Chondrocyte (in vitro differentiated cells): ENCODE measurements at regions not wholly inside any gene's neighbourhood (a gene's known extent, or its start where the extent isn't known, plus 50 kb on each side); places are given as distances from the start of the nearest gene placed in this dataset.

Source experiments
- DNase-seq: peaks from one replicate; pipeline ENCODE4 v3.0.0; 2021; ENCODE audit warnings: mixed read lengths, low spot score
- H3K27ac Mint-ChIP-seq: one replicate; pipeline ENCODE4 v1.8.0; 2021; ENCODE audit warnings: mild to moderate bottlenecking, moderate library complexity, mixed read lengths; ENCODE audit not compliant: unreplicated experiment
- H3K27me3 Mint-ChIP-seq: 2 replicates; pipeline ENCODE4 v1.8.0; 2021; ENCODE audit warnings: low read depth, mixed read lengths
- H3K36me3 Mint-ChIP-seq: 2 replicates; pipeline ENCODE4 v1.8.0; 2021; ENCODE audit warnings: low read depth, mixed read lengths
- H3K4me1 Mint-ChIP-seq: 2 replicates; pipeline ENCODE4 v1.8.0; 2021; ENCODE audit warnings: low read depth, mild to moderate bottlenecking, mixed read lengths
- H3K4me3 Mint-ChIP-seq: one replicate; pipeline ENCODE4 v1.8.0; 2021; ENCODE audit warnings: mild to moderate bottlenecking, moderate library complexity, mixed read lengths; ENCODE audit not compliant: unreplicated experiment
- H3K9me3 Mint-ChIP-seq: 2 replicates; pipeline ENCODE4 v1.8.0; 2021; ENCODE audit warnings: low read depth, mixed read lengths
- CTCF ChIP-seq: fragments of 200-600 bp; sonication (generic); IDR thresholded peaks from 2 replicates; pipeline ENCODE4 v1.5.0; 2021; ENCODE audit warnings: antibody characterized with exemption, mild to moderate bottlenecking, moderate library complexity

GRCh38 chr1:5597991-5598823 is 394.0 kb downstream of the NPHP4 start:
- Mint-ChIP-seq H3K27ac (no peak overlapping the region), H3K36me3 (no peaks in the 10 kb centered on the region), H3K4me1 (no peaks in the 10 kb centered on the region)

GRCh38 chr1:5597171-5597850 is 394.9 kb downstream of the NPHP4 start:
- no peaks in the 10 kb centered on the region for H3K4me1 Mint-ChIP-seq
- peaks cover 21% of the 10 kb centered on the region for H3K9me3 Mint-ChIP-seq
- no peaks in the 10 kb centered on the region for H3K36me3 Mint-ChIP-seq
- no peak overlapping the region for H3K4me3 Mint-ChIP-seq
- TF ChIP-seq CTCF = no peak
- no peak for DNase-seq
- H3K27me3 Mint-ChIP-seq = no peaks in the 10 kb centered on the region
- no peak overlapping the region for H3K27ac Mint-ChIP-seq

More at GRCh38 chr1:5597991-5598823, 394.0 kb downstream of the NPHP4 start:
- no peak overlapping the region for H3K4me3 Mint-ChIP-seq
- no peak for DNase-seq
- TF ChIP-seq CTCF = no peak
- H3K27me3 Mint-ChIP-seq = no peaks in the 10 kb centered on the region
- peaks cover 23% of the 10 kb centered on the region for H3K9me3 Mint-ChIP-seq

GRCh38 chr1:5596651-5597050 is 395.6 kb downstream of the NPHP4 start:
- no peak overlapping the region for H3K27ac Mint-ChIP-seq
- H3K4me3 Mint-ChIP-seq = no peak overlapping the region
- no peaks in the 10 kb centered on the region for H3K36me3 Mint-ChIP-seq
- H3K27me3 Mint-ChIP-seq = no peaks in the 10 kb centered on the region
- H3K9me3 Mint-ChIP-seq = peaks cover 24% of the 10 kb centered on the region
- TF ChIP-seq CTCF = no peak
- no peak for DNase-seq
- no peaks in the 10 kb centered on the region for H3K4me1 Mint-ChIP-seq

GRCh38 chr1:5595531-5596170 is 396.6 kb downstream of the NPHP4 start:
- Mint-ChIP-seq H3K4me1 (no peaks in the 10 kb centered on the region), H3K9me3 (peaks cover 31% of the 10 kb centered on the region), H3K27ac (no peak overlapping the region), H3K27me3 (no peaks in the 10 kb centered on the region), H3K4me3 (no peak overlapping the region), H3K36me3 (no peaks in the 10 kb centered on the region)
- DNase-seq = no peak
- TF ChIP-seq CTCF = no peak
